ENCODE measurements at regions not wholly inside any gene's neighbourhood (a gene's known extent, or its start where the extent isn't known, plus 50 kb on each side); places are given as distances from the start of the nearest gene placed in this dataset.

DNA sequence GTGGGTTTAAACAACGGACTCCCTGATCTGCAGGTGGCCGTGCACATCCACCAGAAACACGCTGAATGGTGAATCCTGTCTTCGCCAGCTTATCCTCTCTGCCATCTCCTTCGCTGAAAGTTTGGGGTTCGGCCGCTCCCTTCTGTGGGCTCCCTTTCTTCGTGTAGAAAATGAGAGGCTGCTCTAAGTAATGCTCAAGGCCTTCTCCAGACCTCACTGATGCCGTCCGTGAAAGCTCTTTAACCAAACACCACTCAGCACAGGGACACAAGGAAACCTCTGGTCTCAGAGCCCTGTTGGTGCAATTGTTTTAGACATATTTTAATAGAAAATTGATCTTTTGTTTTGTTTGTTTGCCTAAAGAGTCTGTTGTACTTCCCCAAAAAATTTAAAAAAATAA is 596.5 kb downstream of the IRX1 start:
- H3K36me3 ChIP-seq (ENCODE audit: control insufficient read depth, insufficient read depth, low read length) = no peaks in the 10 kb centered on the region
- POLR2A ChIA-PET = no interaction called here
- Mint-ChIP-seq H3K4me1 (ENCODE audit: low read depth, unreplicated experiment) (no peaks in the 10 kb centered on the region), H3K27ac (ENCODE audit: unreplicated experiment) (no peak overlapping the region), H3K4me3 (ENCODE audit: unreplicated experiment) (no peak overlapping the region), H3K27me3 (ENCODE audit: insufficient read depth, unreplicated experiment) (no peaks in the 10 kb centered on the region), H3K9me3 (ENCODE audit: unreplicated experiment) (peaks cover 7% of the 10 kb centered on the region), H3K36me3 (ENCODE audit: insufficient read depth, unreplicated experiment) (no peaks in the 10 kb centered on the region)
- TF ChIP-seq, protein P1, sequence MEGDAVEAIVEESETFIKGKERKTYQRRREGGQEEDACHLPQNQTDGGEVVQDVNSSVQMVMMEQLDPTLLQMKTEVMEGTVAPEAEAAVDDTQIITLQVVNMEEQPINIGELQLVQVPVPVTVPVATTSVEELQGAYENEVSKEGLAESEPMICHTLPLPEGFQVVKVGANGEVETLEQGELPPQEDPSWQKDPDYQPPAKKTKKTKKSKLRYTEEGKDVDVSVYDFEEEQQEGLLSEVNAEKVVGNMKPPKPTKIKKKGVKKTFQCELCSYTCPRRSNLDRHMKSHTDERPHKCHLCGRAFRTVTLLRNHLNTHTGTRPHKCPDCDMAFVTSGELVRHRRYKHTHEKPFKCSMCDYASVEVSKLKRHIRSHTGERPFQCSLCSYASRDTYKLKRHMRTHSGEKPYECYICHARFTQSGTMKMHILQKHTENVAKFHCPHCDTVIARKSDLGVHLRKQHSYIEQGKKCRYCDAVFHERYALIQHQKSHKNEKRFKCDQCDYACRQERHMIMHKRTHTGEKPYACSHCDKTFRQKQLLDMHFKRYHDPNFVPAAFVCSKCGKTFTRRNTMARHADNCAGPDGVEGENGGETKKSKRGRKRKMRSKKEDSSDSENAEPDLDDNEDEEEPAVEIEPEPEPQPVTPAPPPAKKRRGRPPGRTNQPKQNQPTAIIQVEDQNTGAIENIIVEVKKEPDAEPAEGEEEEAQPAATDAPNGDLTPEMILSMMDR (IDR thresholded peaks at IDR 0.05; ENCODE audit: insufficient read depth in 1 of 2, low read depth in 1 of 2, low read length in 1 of 2, severe bottlenecking in 1 of 2, unreplicated experiment in 1 of 2) = no peak
- no peak for DNase-seq
- no peaks in the 10 kb centered on the region for H3K9me3 ChIP-seq
- no peaks in the 10 kb centered on the region for H3K27me3 ChIP-seq (replicated peaks; ENCODE audit: control insufficient read depth, insufficient read depth, low read length)
- no peaks in the 10 kb centered on the region for H3K4me1 ChIP-seq
- no peak overlapping the region for H3K4me3 ChIP-seq (ENCODE audit: low read depth, low read length)
- no TSS peak for BruUV-seq (replicated peaks)
- intact Hi-C loops (cut with micrococcal nuclease; ENCODE audit: unreplicated experiment) = no loop called here
- CTCF ChIA-PET = no interaction called here

DNA sequence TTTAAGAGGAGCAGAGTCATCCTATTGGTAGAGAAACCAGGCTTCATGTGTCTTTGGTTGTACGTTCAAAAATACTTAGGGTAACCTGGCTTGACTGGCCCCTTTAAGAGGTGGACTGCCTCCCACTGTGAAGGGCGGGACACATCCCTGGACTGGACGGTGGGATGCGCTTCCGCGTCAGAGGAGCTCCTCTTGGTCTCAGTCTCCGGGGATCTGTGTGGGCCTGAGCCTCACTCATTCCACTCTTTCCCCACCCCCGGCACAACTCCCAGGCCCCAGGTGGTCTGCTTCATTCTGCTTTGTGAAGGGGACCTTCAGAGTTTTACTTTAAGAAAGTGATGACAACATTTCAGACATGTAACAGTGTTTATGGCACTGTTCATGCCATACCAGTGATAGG is 601.1 kb downstream of the IRX1 start:
- Histone ChIP-seq H3K36me3 (ENCODE audit: control insufficient read depth, insufficient read depth, low read length) (no peaks in the 10 kb centered on the region), H3K4me1 (no peaks in the 10 kb centered on the region), H3K4me3 (ENCODE audit: low read depth, low read length) (no peak overlapping the region), H3K27me3 (replicated peaks; ENCODE audit: control insufficient read depth, insufficient read depth, low read length) (no peaks in the 10 kb centered on the region), H3K9me3 (no peaks in the 10 kb centered on the region)
- H3K4me1 Mint-ChIP-seq (ENCODE audit: low read depth, unreplicated experiment) = no peaks in the 10 kb centered on the region
- BruUV-seq (replicated peaks) = no TSS peak
- H3K27ac Mint-ChIP-seq (ENCODE audit: unreplicated experiment) = no peak overlapping the region
- H3K36me3 Mint-ChIP-seq (ENCODE audit: insufficient read depth, unreplicated experiment) = no peaks in the 10 kb centered on the region
- ChIA-PET POLR2A (no interaction called here), CTCF (no interaction called here)
- intact Hi-C loops (cut with micrococcal nuclease; ENCODE audit: unreplicated experiment) = no loop called here
- H3K4me3 Mint-ChIP-seq (ENCODE audit: unreplicated experiment) = no peak overlapping the region
- DNase-seq = no peak
- H3K9me3 Mint-ChIP-seq (ENCODE audit: unreplicated experiment) = no peaks in the 10 kb centered on the region
- no peaks in the 10 kb centered on the region for H3K27me3 Mint-ChIP-seq (ENCODE audit: insufficient read depth, unreplicated experiment)
- TF ChIP-seq, protein P1 (IDR thresholded peaks at IDR 0.05; ENCODE audit: insufficient read depth in 1 of 2, low read depth in 1 of 2, low read length in 1 of 2, severe bottlenecking in 1 of 2, unreplicated experiment in 1 of 2) = no peak

DNA sequence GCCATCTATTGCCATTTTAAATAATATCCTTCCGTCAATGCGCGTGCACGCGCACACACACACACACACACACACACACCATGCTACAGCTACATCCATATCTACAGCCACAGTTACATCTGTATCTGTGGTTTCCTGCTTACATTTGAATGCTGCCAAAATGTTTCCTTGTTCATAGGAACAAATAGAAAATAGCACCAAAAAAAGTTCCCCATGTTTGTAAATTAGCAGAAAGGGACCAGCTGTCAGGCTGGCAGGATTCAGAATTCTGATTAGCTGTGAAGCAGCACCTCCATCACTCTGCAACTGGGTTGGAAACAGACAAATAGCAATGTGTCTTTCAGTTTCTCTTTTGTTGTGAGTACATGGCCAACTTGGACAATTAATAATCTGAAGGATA is 601.5 kb downstream of the IRX1 start:
- TF ChIP-seq, protein P1 (IDR thresholded peaks at IDR 0.05; ENCODE audit: insufficient read depth in 1 of 2, low read depth in 1 of 2, low read length in 1 of 2, severe bottlenecking in 1 of 2, unreplicated experiment in 1 of 2) = no peak
- BruUV-seq (replicated peaks) = no TSS peak
- POLR2A ChIA-PET = no interaction called here
- no peak overlapping the region for H3K4me3 ChIP-seq (ENCODE audit: low read depth, low read length)
- no peaks in the 10 kb centered on the region for H3K4me1 ChIP-seq
- Mint-ChIP-seq H3K4me3 (ENCODE audit: unreplicated experiment) (no peak overlapping the region), H3K9me3 (ENCODE audit: unreplicated experiment) (no peaks in the 10 kb centered on the region), H3K27me3 (ENCODE audit: insufficient read depth, unreplicated experiment) (no peaks in the 10 kb centered on the region), H3K27ac (ENCODE audit: unreplicated experiment) (no peak overlapping the region), H3K4me1 (ENCODE audit: low read depth, unreplicated experiment) (no peaks in the 10 kb centered on the region), H3K36me3 (ENCODE audit: insufficient read depth, unreplicated experiment) (no peaks in the 10 kb centered on the region)
- no peaks in the 10 kb centered on the region for H3K27me3 ChIP-seq (replicated peaks; ENCODE audit: control insufficient read depth, insufficient read depth, low read length)
- no peak for DNase-seq
- H3K9me3 ChIP-seq = no peaks in the 10 kb centered on the region
- intact Hi-C loops (cut with micrococcal nuclease; ENCODE audit: unreplicated experiment) = no loop called here
- CTCF ChIA-PET = no interaction called here
- no peaks in the 10 kb centered on the region for H3K36me3 ChIP-seq (ENCODE audit: control insufficient read depth, insufficient read depth, low read length)

Measured in Caco-2 (cell line).